Vagina (tissue), 2 donors: ENCODE measurements at regions not wholly inside any gene's neighbourhood (a gene's known extent, or its start where the extent isn't known, plus 50 kb on each side); places are given as distances from the start of the nearest gene placed in this dataset.
A peak's percentile ranks its signal among the peaks of the same experiment; 100 is the strongest.

Experiments
- DNase-seq, 2 donors: peaks; one replicate each; pipeline ENCODE4 v3.0.0-alpha.2; 2017; ENCODE audit errors: extremely low spot score in 2 of 2
- H3K27ac ChIP-seq: fragments of 200-600 bp; sonication (generic); one replicate; pipeline ENCODE4 v1.5.1; 2019
- H3K27me3 ChIP-seq: fragments of 200-600 bp; sonication (generic); one replicate; pipeline ENCODE4 v1.5.1; 2019
- H3K36me3 ChIP-seq, 2 donors: fragments of 200-600 bp; sonication (generic); one replicate each; pipeline ENCODE4 v1.5.1; 2017 to 2019
- H3K4me1 ChIP-seq: fragments of 200-600 bp; sonication (generic); one replicate; pipeline ENCODE4 v1.5.1; 2019
- H3K4me3 ChIP-seq, 2 donors: fragments of 200-600 bp; sonication (generic); 1 replicate in 1 of 2; 2 replicates in 1 of 2; pipeline ENCODE4 v1.5.1; 2016 to 2019
- H3K9me3 ChIP-seq: fragments of 200-600 bp; sonication (generic); one replicate; pipeline ENCODE4 v1.5.1; 2019
- POLR2A ChIP-seq, 2 donors: fragments of 450-650 bp; IDR thresholded peaks; one replicate each; pipeline ENCODE4 v1.6.1; 2017; ENCODE audit warnings: antibody characterized with exemption in 2 of 2, mild to moderate bottlenecking in 2 of 2, moderate library complexity in 2 of 2
- POLR2AphosphoS5 ChIP-seq, 2 donors: sonication (generic); formaldehyde crosslinking; IDR thresholded peaks; one replicate each; pipeline ENCODE4 v1.9.0; 2017; ENCODE audit warnings: antibody characterized with exemption in 2 of 2, mild to moderate bottlenecking in 2 of 2, low read depth in 1 of 2; ENCODE audit not compliant: insufficient read depth in 1 of 2
- intact Hi-C: fragments of 100-400 bp; cut with DNase I; formaldehyde crosslinking; loops from one replicate; pipeline ENCODE4 v1.15.1; 2023
- TF ChIP-seq, protein P1 (sequence below), 3 experiments: fragments of 450-650 bp in 2 of 3; fragments of 200-600 bp in 1 of 3; sonication (generic) in 1 of 3; IDR thresholded peaks; one replicate each; pipeline ENCODE4 v1.5.1; 2017 to 2019; ENCODE audit warnings: antibody characterized with exemption in 3 of 3, mild to moderate bottlenecking in 2 of 3, moderate library complexity in 2 of 3

DNA sequence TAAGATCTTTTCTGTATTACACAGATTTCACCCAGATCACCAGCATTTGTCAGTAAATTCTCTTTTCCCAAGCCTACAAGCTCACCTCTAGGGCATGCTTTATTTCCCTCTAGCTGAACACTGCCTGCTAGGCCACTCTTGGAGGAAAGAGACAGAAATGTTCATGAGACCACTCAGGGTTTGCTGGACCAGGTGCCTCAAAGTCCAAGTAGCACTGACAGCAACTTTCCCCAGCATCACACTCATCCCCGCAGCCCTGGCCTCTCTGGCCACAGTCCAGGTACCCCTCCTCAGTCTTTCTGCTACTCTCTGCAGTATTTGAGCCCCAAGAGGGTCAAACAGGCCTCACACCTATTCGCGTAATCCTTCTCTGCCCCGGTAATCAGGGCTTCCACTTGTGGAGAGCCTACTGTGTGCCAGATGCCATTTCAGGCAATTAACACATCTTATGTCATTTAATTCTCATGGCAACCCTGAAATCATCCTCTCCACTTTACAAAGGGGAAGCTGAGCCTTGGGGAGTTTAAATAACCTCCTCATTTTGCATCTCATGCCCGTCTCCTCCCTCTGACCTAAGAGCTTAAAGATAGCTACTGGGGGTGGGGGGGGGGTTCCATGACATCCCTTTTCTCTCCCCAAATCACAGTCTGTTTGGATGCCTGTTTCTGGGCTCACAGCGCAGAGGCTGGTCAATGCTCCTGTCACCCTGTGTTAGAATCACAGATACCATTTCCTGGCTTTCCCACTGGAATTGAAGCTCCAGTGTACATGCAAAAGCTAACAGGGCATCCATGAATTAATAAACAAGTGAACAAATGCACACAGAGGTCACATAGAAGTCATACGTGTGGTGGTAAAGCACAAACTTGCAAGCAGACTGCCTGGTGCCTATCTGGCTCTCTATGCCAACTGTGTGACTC is 88.5 kb downstream of the PRLHR start:
- peak in 1 of 2 donors; percentile 71 for DNase-seq
- no peak for TF ChIP-seq POLR2AphosphoS5 (IDR thresholded peaks at IDR 0.05; ENCODE audit: insufficient read depth in 1 of 2, low read depth in 1 of 2)
- TF ChIP-seq, protein P1, sequence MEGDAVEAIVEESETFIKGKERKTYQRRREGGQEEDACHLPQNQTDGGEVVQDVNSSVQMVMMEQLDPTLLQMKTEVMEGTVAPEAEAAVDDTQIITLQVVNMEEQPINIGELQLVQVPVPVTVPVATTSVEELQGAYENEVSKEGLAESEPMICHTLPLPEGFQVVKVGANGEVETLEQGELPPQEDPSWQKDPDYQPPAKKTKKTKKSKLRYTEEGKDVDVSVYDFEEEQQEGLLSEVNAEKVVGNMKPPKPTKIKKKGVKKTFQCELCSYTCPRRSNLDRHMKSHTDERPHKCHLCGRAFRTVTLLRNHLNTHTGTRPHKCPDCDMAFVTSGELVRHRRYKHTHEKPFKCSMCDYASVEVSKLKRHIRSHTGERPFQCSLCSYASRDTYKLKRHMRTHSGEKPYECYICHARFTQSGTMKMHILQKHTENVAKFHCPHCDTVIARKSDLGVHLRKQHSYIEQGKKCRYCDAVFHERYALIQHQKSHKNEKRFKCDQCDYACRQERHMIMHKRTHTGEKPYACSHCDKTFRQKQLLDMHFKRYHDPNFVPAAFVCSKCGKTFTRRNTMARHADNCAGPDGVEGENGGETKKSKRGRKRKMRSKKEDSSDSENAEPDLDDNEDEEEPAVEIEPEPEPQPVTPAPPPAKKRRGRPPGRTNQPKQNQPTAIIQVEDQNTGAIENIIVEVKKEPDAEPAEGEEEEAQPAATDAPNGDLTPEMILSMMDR (IDR thresholded peaks at IDR 0.05): no peak
- no peak for TF ChIP-seq POLR2A (IDR thresholded peaks at IDR 0.05)
- no peak overlapping the region for H3K27ac ChIP-seq
- no peaks in the 10 kb centered on the region for H3K9me3 ChIP-seq
- no peaks in the 10 kb centered on the region for H3K36me3 ChIP-seq
- H3K4me1 ChIP-seq: no peaks in the 10 kb centered on the region
- H3K27me3 ChIP-seq: no peaks in the 10 kb centered on the region
- no peak overlapping the region for H3K4me3 ChIP-seq
- intact Hi-C loops: no loop called here

DNA sequence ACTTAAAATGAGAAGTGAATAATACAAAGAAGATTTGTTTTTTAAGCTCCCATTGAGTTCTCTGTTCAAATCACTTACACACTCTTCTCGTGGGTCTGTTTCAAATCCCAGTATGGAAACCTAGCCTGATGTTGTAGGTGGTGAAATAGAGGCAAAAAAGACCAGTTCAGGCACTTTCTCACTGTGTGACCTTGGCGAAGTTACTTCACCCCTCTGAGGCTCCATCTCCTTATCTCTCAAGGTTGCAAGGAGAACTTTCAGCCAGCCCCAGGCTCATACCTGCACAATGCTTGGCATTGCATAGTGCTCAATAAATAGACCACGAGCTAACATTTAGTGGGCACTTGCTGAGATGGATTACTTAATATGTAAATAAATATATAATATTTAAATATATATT is 90.1 kb downstream of the PRLHR start:
- no peaks in the 10 kb centered on the region for H3K9me3 ChIP-seq

GRCh38 chr10:118504467-118505205 is 90.8 kb downstream of the PRLHR start:
- Histone ChIP-seq H3K4me1 (no peaks in the 10 kb centered on the region), H3K4me3 (no peak overlapping the region), H3K9me3 (no peaks in the 10 kb centered on the region), H3K36me3 (no peaks in the 10 kb centered on the region), H3K27ac (no peak overlapping the region), H3K27me3 (no peaks in the 10 kb centered on the region)
- intact Hi-C loops: no loop called here
- no peak for TF ChIP-seq POLR2AphosphoS5 (IDR thresholded peaks at IDR 0.05; ENCODE audit: insufficient read depth in 1 of 2, low read depth in 1 of 2)
- TF ChIP-seq, protein P1 (IDR thresholded peaks at IDR 0.05): no peak
- TF ChIP-seq POLR2A (IDR thresholded peaks at IDR 0.05): no peak
- DNase-seq: peak in 1 of 2 donors; percentile 44

More for the DNA sequence above, 90.1 kb downstream of the PRLHR start:
- no peaks in the 10 kb centered on the region for H3K4me1 ChIP-seq
- no peak overlapping the region for H3K4me3 ChIP-seq
- DNase-seq: peak in 1 of 2 donors; percentile 11
- no peak overlapping the region for H3K27ac ChIP-seq
- H3K27me3 ChIP-seq: no peaks in the 10 kb centered on the region
- TF ChIP-seq, protein P1 (IDR thresholded peaks at IDR 0.05): no peak
- TF ChIP-seq POLR2A (IDR thresholded peaks at IDR 0.05): no peak
- intact Hi-C loops: no loop called here
- no peaks in the 10 kb centered on the region for H3K36me3 ChIP-seq

- no peak for TF ChIP-seq POLR2AphosphoS5 (IDR thresholded peaks at IDR 0.05; ENCODE audit: insufficient read depth in 1 of 2, low read depth in 1 of 2)
- TF ChIP-seq POLR2A (IDR thresholded peaks at IDR 0.05): no peak
- TF ChIP-seq, protein P1 (IDR thresholded peaks at IDR 0.05): no peak
- Histone ChIP-seq H3K27ac (no peak overlapping the region), H3K36me3 (no peaks in the 10 kb centered on the region), H3K9me3 (no peaks in the 10 kb centered on the region), H3K4me1 (no peaks in the 10 kb centered on the region), H3K27me3 (no peaks in the 10 kb centered on the region), H3K4me3 (no peak overlapping the region)
- DNase-seq: no peak
- intact Hi-C loops: no loop called here
Measured at GRCh38 chr10:118504044-118504443, 91.4 kb downstream of the PRLHR start.
